Stimulated activated CD4-positive, alpha-beta T cell treated with anti-CD3 and anti-CD28 coated beads, Interleukin-1b, Interleukin-23, amount 100 ng/mL, for 1 hour (primary cell): ENCODE measurements at regions not wholly inside any gene's neighbourhood (a gene's known extent, or its start where the extent isn't known, plus 50 kb on each side); places are given as distances from the start of the nearest gene placed in this dataset.

ENCODE experiments used
- DNase-seq, 2 donors: peaks; one replicate each; pipeline ENCODE4 v3.0.0-alpha.2; 2020; ENCODE audit warnings: low read depth in 2 of 2

GRCh38 chr12:132407992-132408391, 78.6 kb upstream of the GALNT9 start:
- DNase-seq: no peak

GRCh38 chr12:132407451-132407961, 78.1 kb upstream of the GALNT9 start:
- DNase-seq: no peak

GRCh38 chr12:132406493-132407450, 77.4 kb upstream of the GALNT9 start:
- no peak for DNase-seq

GRCh38 chr12:132405742-132406251, 76.4 kb upstream of the GALNT9 start:
- no peak for DNase-seq

- no peak for DNase-seq
Observed at GRCh38 chr12:132404951-132405741, 75.8 kb upstream of the GALNT9 start.

GRCh38 chr12:132404435-132404855, 75.1 kb upstream of the GALNT9 start:
- no peak for DNase-seq

- no peak for DNase-seq
Observed at GRCh38 chr12:132403636-132404434, 74.4 kb upstream of the GALNT9 start.

- DNase-seq: no peak
Observed at GRCh38 chr12:132402831-132403416, 73.5 kb upstream of the GALNT9 start.

GRCh38 chr12:132401982-132402381, 72.6 kb upstream of the GALNT9 start:
- no peak for DNase-seq

GRCh38 chr12:132400011-132400641, 70.7 kb upstream of the GALNT9 start:
- DNase-seq: no peak

GRCh38 chr12:132399092-132400010, 70.0 kb upstream of the GALNT9 start:
- no peak for DNase-seq

- DNase-seq: no peak
Observed at GRCh38 chr12:132398386-132398991, 69.1 kb upstream of the GALNT9 start.

GRCh38 chr12:132397934-132398385, 68.6 kb upstream of the GALNT9 start:
- no peak for DNase-seq

GRCh38 chr12:132397152-132397933, 68.0 kb upstream of the GALNT9 start:
- DNase-seq: no peak

GRCh38 chr12:132396657-132397056, 67.3 kb upstream of the GALNT9 start:
- no peak for DNase-seq

GRCh38 chr12:132395908-132396305, 66.5 kb upstream of the GALNT9 start:
- no peak for DNase-seq

GRCh38 chr12:132395192-132395907, 66.0 kb upstream of the GALNT9 start:
- DNase-seq: no peak
